Hepatocyte (in vitro differentiated cells): ENCODE measurements at regions not wholly inside any gene's neighbourhood (a gene's known extent, or its start where the extent isn't known, plus 50 kb on each side); places are given as distances from the start of the nearest gene placed in this dataset.

ENCODE experiments used
- DNase-seq: peaks from one replicate; pipeline ENCODE4 v3.0.0-alpha.2; 2016; ENCODE audit warnings: low spot score
- H2AFZ ChIP-seq: fragments of 200-600 bp; sonication (generic); 2 replicates; pipeline ENCODE4 v1.6.0; 2016; ENCODE audit warnings: antibody characterized with exemption, mild to moderate bottlenecking
- H3K27ac ChIP-seq: fragments of 200-600 bp; sonication (generic); 2 replicates; pipeline ENCODE4 v1.5.1; 2016; ENCODE audit warnings: mild to moderate bottlenecking
- H3K27me3 ChIP-seq: fragments of 200-600 bp; sonication (generic); 2 replicates; pipeline ENCODE4 v1.6.1; 2016
- H3K36me3 ChIP-seq: fragments of 200-600 bp; sonication (generic); replicated peaks from 2 replicates; pipeline ENCODE4 v1.5.1; 2016; ENCODE audit warnings: low read depth; ENCODE audit not compliant: insufficient read depth
- H3K4me1 ChIP-seq: fragments of 200-600 bp; sonication (generic); 2 replicates; pipeline ENCODE4 v1.5.1; 2016; ENCODE audit warnings: mild to moderate bottlenecking, moderate library complexity; ENCODE audit not compliant: insufficient read depth
- H3K4me2 ChIP-seq: fragments of 200-600 bp; sonication (generic); 2 replicates; pipeline ENCODE4 v1.6.0; 2016
- H3K4me3 ChIP-seq: fragments of 200-600 bp; sonication (generic); 2 replicates; pipeline ENCODE4 v1.5.1; 2016; ENCODE audit warnings: mild to moderate bottlenecking
- H3K79me2 ChIP-seq: fragments of 200-600 bp; sonication (generic); 2 replicates; pipeline ENCODE4 v1.6.0; 2017; ENCODE audit warnings: mild to moderate bottlenecking
- H3K9me2 ChIP-seq: fragments of 200-600 bp; sonication (generic); replicated peaks from 2 replicates; pipeline ENCODE4 v1.6.0; 2017; ENCODE audit warnings: mild to moderate bottlenecking; ENCODE audit not compliant: insufficient read depth
- H3K9me3 ChIP-seq: fragments of 200-600 bp; sonication (generic); 2 replicates; pipeline ENCODE4 v1.5.1; 2016; ENCODE audit warnings: low read depth, mild to moderate bottlenecking
- H4K20me1 ChIP-seq: fragments of 200-600 bp; sonication (generic); 2 replicates; pipeline ENCODE4 v1.6.0; 2016; ENCODE audit warnings: mild to moderate bottlenecking; ENCODE audit not compliant: insufficient read depth, poor library complexity, severe bottlenecking
- EZH2 ChIP-seq: fragments of 200-600 bp; sonication (generic); IDR thresholded peaks from 2 replicates; pipeline ENCODE4 v1.6.1; 2016; ENCODE audit warnings: antibody characterized with exemption, mild to moderate bottlenecking, borderline replicate concordance
- EZH2phosphoT487 ChIP-seq: fragments of 200-600 bp; sonication (generic); IDR thresholded peaks from one replicate; pipeline ENCODE4 v1.6.1; 2018; ENCODE audit warnings: antibody characterized with exemption, mild to moderate bottlenecking, low read depth, moderate library complexity; ENCODE audit not compliant: unreplicated experiment, severe bottlenecking
- WGBS: methylation state at CpG from one replicate; pipeline ENCODE4 v1.1.6; 2016; ENCODE audit warnings: low lambda C conversion rate; ENCODE audit errors: missing lambda C conversion rate; 5-methylcytosine and 5-hydroxymethylcytosine counted together
- TF ChIP-seq, protein P1 (sequence below): fragments of 200-600 bp; sonication (generic); IDR thresholded peaks from 2 replicates; pipeline ENCODE4 v1.5.1; 2016; ENCODE audit warnings: antibody characterized with exemption, mild to moderate bottlenecking; ENCODE audit not compliant: poor library complexity

DNA sequence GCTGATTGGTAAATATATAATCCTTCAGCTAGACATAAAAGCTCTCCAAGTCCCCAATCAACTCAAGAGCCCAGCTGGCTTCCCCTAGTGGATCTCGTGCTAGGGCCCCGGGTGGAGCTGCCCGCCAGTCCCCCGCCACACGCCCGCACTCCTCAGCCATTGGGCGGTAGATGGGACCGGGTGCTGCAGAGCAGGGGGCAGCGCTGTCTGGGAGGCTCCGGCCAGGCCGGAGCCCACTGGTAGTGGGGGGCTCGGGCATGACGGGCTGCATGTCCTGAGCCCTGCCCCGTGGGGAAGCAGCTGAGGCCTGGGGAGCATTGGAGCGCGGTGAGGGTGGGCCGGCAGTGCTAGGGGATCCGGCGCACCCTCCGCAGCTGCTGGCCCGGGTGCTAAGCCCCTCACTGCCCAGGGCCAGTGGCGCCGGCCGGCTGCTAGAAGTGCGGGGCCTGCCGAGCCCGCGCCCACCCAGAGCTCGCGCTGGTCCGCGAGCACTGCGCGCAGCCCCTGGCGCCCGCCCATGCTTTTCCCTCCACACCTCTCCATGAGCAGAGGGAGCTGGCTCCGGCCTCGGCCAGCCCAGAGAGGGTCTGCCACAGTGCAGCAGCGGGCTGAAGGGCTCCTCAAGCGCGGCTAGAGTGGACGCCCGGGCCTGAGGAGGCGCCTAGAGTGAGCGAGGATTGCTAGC, 1680.6 kb upstream of the RAG2 start:
- Histone ChIP-seq H2AFZ (no peak overlapping the region), H4K20me1 (no peaks in the 10 kb centered on the region), H3K27me3 (no peaks in the 10 kb centered on the region), H3K4me1 (no peaks in the 10 kb centered on the region), H3K9me2 (no peaks in the 10 kb centered on the region), H3K4me2 (no peak overlapping the region), H3K9me3 (no peaks in the 10 kb centered on the region), H3K36me3 (no peaks in the 10 kb centered on the region), H3K27ac (no peak overlapping the region), H3K79me2 (no peaks in the 10 kb centered on the region), H3K4me3 (no peak overlapping the region)
- 98% methylated on average over 28 of the region's 45 CpGs for WGBS
- no peak for DNase-seq
- TF ChIP-seq, protein P1, sequence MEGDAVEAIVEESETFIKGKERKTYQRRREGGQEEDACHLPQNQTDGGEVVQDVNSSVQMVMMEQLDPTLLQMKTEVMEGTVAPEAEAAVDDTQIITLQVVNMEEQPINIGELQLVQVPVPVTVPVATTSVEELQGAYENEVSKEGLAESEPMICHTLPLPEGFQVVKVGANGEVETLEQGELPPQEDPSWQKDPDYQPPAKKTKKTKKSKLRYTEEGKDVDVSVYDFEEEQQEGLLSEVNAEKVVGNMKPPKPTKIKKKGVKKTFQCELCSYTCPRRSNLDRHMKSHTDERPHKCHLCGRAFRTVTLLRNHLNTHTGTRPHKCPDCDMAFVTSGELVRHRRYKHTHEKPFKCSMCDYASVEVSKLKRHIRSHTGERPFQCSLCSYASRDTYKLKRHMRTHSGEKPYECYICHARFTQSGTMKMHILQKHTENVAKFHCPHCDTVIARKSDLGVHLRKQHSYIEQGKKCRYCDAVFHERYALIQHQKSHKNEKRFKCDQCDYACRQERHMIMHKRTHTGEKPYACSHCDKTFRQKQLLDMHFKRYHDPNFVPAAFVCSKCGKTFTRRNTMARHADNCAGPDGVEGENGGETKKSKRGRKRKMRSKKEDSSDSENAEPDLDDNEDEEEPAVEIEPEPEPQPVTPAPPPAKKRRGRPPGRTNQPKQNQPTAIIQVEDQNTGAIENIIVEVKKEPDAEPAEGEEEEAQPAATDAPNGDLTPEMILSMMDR: no peak
- TF ChIP-seq EZH2phosphoT487 (no peak), EZH2 (no peak)

DNA sequence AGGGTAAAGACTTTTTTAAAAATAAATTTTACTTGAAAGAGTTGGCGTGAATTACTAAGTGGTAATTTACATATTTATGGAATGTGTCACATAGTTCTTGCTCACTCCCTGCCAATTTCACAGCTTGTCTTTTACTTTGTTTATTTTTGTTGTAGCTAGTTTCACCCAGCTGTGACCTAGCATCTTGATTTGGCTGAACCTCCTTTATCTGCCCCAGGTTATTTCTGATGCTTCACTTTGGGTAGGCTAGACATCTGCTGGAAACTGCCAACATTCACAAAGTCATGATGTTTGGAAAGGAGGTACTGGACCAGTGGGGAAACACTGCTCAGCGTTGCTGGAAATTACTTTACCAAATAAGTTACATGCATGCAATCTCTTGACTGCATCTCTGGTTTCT, 1676.0 kb upstream of the RAG2 start:
- WGBS: 81% methylated on average over 2 of the region's 2 CpGs
- H3K27me3 ChIP-seq: no peaks in the 10 kb centered on the region

DNA sequence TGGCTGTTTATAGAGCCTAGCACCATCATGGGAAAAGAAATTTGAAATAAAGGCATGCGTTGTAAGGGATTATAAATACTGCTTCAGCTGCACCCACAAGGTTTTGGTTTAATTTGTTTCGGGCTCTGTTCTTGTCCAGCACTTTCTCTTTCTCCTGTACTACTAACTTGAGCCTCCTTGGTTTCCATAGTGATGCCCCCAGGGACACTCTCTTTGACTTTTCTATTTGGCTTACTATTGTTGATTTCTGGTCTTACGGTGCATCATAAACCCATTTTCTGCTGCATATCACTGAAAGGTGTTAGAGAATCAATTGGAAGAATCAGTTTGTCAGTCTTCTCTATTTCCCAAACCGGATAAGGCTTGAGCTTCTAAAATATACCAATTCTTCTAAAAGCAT, 1674.3 kb upstream of the RAG2 start:
- no peak for TF ChIP-seq EZH2phosphoT487
- TF ChIP-seq, protein P1: no peak
- TF ChIP-seq EZH2: no peak
- DNase-seq: no peak
- no peaks in the 10 kb centered on the region for H3K27me3 ChIP-seq
- no peaks in the 10 kb centered on the region for H3K9me2 ChIP-seq
- no peak overlapping the region for H2AFZ ChIP-seq
- H3K4me3 ChIP-seq: no peak overlapping the region
- H3K79me2 ChIP-seq: no peaks in the 10 kb centered on the region
- no peaks in the 10 kb centered on the region for H3K36me3 ChIP-seq
- no peak overlapping the region for H3K4me2 ChIP-seq
- no peaks in the 10 kb centered on the region for H3K9me3 ChIP-seq
- no peaks in the 10 kb centered on the region for H4K20me1 ChIP-seq
- 83% methylated on average over 4 of the region's 4 CpGs for WGBS
- H3K4me1 ChIP-seq: no peaks in the 10 kb centered on the region
- no peak overlapping the region for H3K27ac ChIP-seq

More for the DNA sequence above, 1676.0 kb upstream of the RAG2 start:
- Histone ChIP-seq H3K27ac (no peak overlapping the region), H3K4me3 (no peak overlapping the region), H2AFZ (no peak overlapping the region), H3K4me2 (no peak overlapping the region), H3K79me2 (no peaks in the 10 kb centered on the region), H3K9me3 (no peaks in the 10 kb centered on the region), H3K9me2 (no peaks in the 10 kb centered on the region), H4K20me1 (no peaks in the 10 kb centered on the region), H3K36me3 (no peaks in the 10 kb centered on the region), H3K4me1 (no peaks in the 10 kb centered on the region)
- no peak for DNase-seq
- TF ChIP-seq EZH2 (no peak), EZH2phosphoT487 (no peak)
- TF ChIP-seq, protein P1: no peak
